ENCODE measurements at regions not wholly inside any gene's neighbourhood (a gene's known extent, or its start where the extent isn't known, plus 50 kb on each side); places are given as distances from the start of the nearest gene placed in this dataset.
"Not testable (repeated sequence)": the region's sequence is repeated elsewhere in the genome, so short reads cannot be mapped to it uniquely, and the experiment has no call there.

- TF ChIP-seq CTCF, POLR2A (IDR thresholded peaks at IDR 0.05): not testable (repeated sequence)
Observed at GRCh38 chr3:195981778-195982177, 73.4 kb upstream of the TNK2 start.
